GM19395 (cell line): ENCODE measurements at regions not wholly inside any gene's neighbourhood (a gene's known extent, or its start where the extent isn't known, plus 50 kb on each side); places are given as distances from the start of the nearest gene placed in this dataset.
"Not testable (repeated sequence)": the region's sequence is repeated elsewhere in the genome, so short reads cannot be mapped to it uniquely, and the experiment has no call there.

ENCODE experiments used
- ATAC-seq: cut with Tn5 transposase; IDR thresholded peaks from one replicate; pipeline ENCODE4 v1.9.1; 2021; ENCODE audit warnings: mild to moderate bottlenecking, moderate library complexity; ENCODE audit not compliant: unreplicated experiment

DNA sequence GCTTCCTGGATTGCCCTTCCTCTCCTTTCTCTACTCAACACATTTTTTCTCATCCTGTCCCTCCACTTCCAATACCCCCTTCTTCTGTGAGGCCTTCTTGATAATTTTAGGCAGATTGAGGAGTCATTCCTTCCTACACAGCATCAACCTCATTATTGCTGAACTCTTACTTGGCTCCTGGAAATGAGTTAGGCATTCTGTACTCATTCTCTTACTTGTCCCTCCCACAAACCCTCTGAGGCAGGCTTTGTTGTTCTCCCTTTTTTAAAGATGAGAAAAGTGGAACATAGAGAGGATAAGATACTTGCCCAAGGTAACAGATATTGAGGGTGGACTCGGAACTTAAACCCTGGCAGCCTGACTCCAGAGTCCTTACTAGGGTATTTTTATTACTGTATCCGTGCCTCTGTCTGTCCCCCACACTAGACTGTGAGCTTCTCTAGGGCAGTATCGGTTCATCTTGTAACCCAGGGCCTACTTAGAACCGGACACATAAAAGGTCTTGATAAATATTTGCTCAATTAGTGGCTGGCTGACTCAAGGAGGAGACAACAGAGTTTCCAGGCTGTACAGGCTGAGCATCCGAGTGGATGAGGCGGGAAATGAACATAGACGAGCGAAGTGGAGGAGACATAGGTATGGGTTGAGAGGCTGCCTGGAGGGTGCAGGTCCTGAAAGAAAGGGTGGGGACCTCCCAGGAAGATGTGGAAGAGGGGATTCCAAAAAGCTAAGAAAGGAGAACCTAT, 148.7 kb upstream of the ATP2B2 start:
- no peak for ATAC-seq

DNA sequence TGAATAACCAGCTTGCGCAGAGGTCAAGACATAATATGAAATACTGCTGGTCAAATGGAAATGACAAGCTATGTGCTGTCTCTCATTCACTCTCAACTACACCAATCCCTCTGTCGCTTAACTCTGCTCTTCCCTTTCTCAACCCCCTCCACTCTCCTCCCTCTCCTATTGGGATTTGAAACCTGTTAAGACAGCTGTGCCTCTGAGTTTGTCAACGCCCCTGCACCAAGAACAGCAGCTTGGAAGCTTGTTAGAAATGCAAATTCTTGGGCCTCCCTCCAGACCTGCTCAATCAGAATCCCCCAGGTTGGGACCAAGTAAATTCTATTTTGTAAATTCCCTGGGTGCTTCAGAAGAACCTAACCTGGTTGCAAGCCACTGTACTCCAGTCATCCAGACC, 149.7 kb upstream of the ATP2B2 start:
- ATAC-seq = no peak

- not testable (repeated sequence) for ATAC-seq
Measured at GRCh38 chr3:10657339-10657738, 152.0 kb upstream of the ATP2B2 start.

DNA sequence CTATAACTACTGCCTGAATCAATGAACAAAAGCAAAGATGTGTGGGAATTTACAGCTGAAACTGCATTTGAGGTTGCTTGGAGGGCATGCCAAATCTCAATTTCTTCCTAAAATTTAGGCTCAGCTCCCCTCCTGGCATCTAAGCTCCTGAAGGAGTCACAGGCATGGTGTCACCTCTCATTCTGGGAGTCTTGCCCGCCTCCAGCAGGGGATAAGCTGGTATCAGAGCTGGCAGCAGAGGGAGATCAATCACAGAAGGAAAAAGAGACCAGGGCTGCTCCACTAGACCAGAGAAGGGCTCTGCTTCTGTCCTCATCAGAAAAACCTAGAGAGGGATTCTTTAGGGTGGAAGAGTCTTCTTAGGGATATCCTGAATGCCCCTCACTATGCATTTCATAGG, 150.4 kb upstream of the SLC6A11 start:
- ATAC-seq = no peak

DNA sequence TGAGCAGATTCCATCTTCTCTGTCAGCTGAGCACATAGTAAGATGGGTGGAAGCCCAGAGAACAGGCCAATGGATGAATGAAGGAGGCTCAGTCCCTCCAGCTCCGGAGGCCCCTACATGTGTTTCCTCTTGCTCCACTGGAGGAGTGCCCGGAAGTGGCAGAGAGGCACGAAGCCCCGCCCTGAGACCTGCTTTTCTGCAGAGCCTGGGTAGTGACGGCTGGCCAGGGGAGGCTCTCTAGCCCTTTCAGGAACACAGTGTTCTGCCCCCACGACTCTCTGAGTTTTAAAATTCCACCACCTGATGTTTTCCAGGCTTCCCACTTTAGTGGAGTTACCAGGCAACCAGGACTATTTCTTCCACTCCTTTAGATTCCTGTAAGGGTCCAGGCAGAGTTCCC, 149.4 kb upstream of the SLC6A11 start:
- ATAC-seq = no peak

GRCh38 chr3:10667269-10667668, 148.8 kb upstream of the SLC6A11 start:
- no peak for ATAC-seq

GRCh38 chr3:10667901-10668476, 148.0 kb upstream of the SLC6A11 start:
- ATAC-seq = no peak

GRCh38 chr3:10669490-10670048, 146.5 kb upstream of the SLC6A11 start:
- ATAC-seq = no peak

GRCh38 chr3:10672422-10672821, 143.6 kb upstream of the SLC6A11 start:
- ATAC-seq = no peak

GRCh38 chr3:10674578-10674977, 141.4 kb upstream of the SLC6A11 start:
- ATAC-seq = no peak

- no peak for ATAC-seq
Measured at GRCh38 chr3:10676905-10677304, 139.1 kb upstream of the SLC6A11 start.

GRCh38 chr3:10678796-10679376, 137.1 kb upstream of the SLC6A11 start:
- no peak for ATAC-seq

DNA sequence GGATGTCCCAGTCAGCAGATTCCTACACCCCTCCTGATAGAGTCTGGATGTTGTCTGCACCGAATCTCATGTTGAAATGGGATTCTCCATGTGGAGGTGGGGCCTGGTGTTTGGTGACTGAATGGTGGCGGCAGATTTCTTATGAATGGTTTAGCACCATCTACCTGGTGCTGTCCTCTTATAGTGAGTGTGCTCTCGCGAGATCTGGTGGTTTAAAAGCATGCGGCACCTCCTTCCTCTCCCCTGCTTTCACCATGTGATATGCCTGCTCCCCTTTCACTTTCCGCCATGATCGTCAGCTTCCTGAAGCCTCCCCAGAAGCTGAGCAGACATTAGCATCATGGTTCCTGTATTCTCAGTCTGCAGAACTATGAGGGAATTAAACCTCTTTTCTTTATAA, 135.2 kb upstream of the SLC6A11 start:
- ATAC-seq = no peak

DNA sequence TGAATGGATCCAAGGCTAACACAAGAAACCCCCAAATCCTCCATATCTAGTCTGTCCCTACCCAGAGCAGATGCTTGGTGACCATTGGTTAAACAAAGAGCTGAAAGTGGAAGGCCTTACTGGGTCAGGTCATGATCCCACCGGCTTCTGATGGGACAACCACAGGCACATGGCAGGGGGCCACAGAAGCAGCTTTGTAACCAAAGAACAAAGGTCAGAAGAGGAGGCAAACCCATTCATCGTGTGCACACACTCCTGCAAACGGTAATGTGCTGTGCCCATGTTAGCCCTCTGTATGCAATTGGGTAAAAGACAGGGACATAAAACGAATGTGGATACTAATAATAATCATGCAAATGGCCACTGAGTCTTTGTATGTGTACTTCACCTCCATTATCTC, 133.3 kb upstream of the SLC6A11 start:
- no peak for ATAC-seq

GRCh38 chr3:10683106-10683505, 132.9 kb upstream of the SLC6A11 start:
- ATAC-seq = no peak

- ATAC-seq = no peak
Measured at GRCh38 chr3:10688126-10688525, 127.9 kb upstream of the SLC6A11 start.

DNA sequence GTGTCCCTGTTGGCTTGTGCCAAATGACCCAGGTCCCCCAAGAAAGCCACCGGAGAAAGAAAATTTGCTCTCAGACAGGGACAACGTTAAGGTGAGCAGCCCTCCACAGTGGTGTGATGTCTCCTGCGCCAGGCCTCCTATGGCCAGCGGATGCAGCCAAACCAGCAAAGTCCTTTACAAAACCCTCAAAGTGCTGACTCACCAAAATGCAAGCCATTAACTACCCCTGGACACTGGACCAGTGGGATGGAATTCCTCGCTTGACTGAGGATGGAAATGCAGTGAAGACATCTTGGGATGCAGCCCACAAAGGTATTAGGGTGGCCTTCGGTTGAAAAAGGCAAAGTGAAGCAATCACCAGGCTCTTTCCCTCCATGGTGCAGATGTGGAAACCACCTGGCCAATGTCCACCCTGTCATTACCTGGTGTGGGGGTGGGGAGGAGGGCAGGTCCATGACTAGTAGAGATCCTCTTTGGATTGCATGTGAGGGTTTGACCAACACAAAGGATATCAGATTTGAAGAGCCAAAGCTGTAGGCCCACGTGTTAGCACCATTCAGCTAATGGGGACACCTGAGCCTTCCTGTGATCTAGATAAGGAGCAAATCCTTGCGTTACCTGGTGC, 127.4 kb upstream of the SLC6A11 start:
- no peak for ATAC-seq

DNA sequence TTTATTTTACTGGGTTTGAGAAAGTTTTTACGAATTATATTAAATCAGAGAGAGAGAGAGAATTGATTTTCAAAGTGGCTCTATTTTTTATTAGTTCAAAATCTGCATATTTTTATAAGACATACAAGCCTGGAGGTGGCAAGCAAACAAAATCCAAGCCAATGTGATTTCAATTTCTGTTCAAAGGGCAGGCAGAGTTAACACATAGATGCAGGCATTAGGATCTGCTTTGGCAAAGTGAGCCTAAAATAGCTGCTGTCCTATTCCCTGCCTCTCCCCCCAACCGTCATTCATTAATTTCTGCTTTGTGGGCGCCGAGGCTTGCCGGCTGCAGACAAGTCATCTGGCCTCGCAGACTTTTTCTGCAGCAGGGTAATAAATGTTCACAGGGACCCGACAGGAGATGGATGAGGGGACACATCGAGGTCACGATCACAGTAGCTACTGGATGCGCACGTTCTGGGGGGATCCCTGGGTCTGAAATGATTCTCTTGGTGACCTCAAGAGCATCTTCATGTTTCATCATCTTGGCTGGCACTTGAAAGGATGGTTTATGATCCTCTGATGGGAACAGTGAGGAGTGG, 123.9 kb upstream of the SLC6A11 start:
- no peak for ATAC-seq

- ATAC-seq = no peak
Measured at GRCh38 chr3:10693457-10693856, 122.6 kb upstream of the SLC6A11 start.

GRCh38 chr3:10694179-10694578, 121.8 kb upstream of the SLC6A11 start:
- no peak for ATAC-seq

- ATAC-seq = not testable (repeated sequence)
Measured at GRCh38 chr3:10695186-10695585, 120.8 kb upstream of the SLC6A11 start.
